ENCODE measurements at regions not wholly inside any gene's neighbourhood (a gene's known extent, or its start where the extent isn't known, plus 50 kb on each side); places are given as distances from the start of the nearest gene placed in this dataset.

GRCh38 chr10:59124187-59124586 is 52.3 kb upstream of the PHYHIPL start:
- in situ Hi-C loops (cut with MboI): no loop called here
- TF ChIP-seq BMI1 (IDR thresholded peaks at IDR 0.05; ENCODE audit: borderline replicate concordance) (no peak), CEBPZ (IDR thresholded peaks at IDR 0.05; ENCODE audit: low read depth, low read length) (no peak), MTA2 (IDR thresholded peaks at IDR 0.05; ENCODE audit: low read depth) (no peak), BCL11A (IDR thresholded peaks at IDR 0.05; ENCODE audit: low read depth, low read length) (no peak), STAT3 (IDR thresholded peaks at IDR 0.05; ENCODE audit: low read depth, low read length) (no peak), BHLHE40 (IDR thresholded peaks at IDR 0.05; ENCODE audit: borderline replicate concordance in 1 of 2, low read depth in 2 of 2, low read length in 1 of 2) (no peak), E2F4 (IDR thresholded peaks at IDR 0.05; ENCODE audit: low read depth, low read length) (no peak), SMAD5 (IDR thresholded peaks at IDR 0.05; ENCODE audit: low read depth) (no peak), USF2 (IDR thresholded peaks at IDR 0.05; ENCODE audit: borderline replicate concordance, low read depth, low read length) (no peak), ZBTB40 (IDR thresholded peaks at IDR 0.05; ENCODE audit: borderline replicate concordance) (no peak), SUPT20H (IDR thresholded peaks at IDR 0.05; ENCODE audit: borderline replicate concordance, control insufficient read depth, low read depth, low read length) (no peak), LARP7 (IDR thresholded peaks at IDR 0.05) (no peak), KDM1A (IDR thresholded peaks at IDR 0.05; ENCODE audit: borderline replicate concordance) (no peak)

More at GRCh38 chr10:59124187-59124586, 52.3 kb upstream of the PHYHIPL start:
- no peak for ATAC-seq
- Histone ChIP-seq H3K36me3 (ENCODE audit: control insufficient read depth in 2 of 2, insufficient read depth in 2 of 2, low read length in 1 of 2) (no peaks in the 10 kb centered on the region), H4K20me1 (ENCODE audit: control insufficient read depth, insufficient read depth) (no peaks in the 10 kb centered on the region), H3K27me3 (replicated peaks in 1 of 2; ENCODE audit: control insufficient read depth in 2 of 2, insufficient read depth in 2 of 2, low read length in 1 of 2) (no peaks in the 10 kb centered on the region), H3K9ac (ENCODE audit: control insufficient read depth, insufficient read depth, low read length) (no peak overlapping the region), H3K4me1 (ENCODE audit: control insufficient read depth, insufficient read depth, low read length) (no peaks in the 10 kb centered on the region; the same call in 1 of the 2 replicates), H3K9me3 (replicated peaks; ENCODE audit: control insufficient read depth, insufficient read depth, low read length) (no peaks in the 10 kb centered on the region; the same call in 2 of the 3 replicates), H3K4me3 (no peak overlapping the region), H3K79me2 (ENCODE audit: control insufficient read depth, insufficient read depth, low read length) (no peaks in the 10 kb centered on the region), H3K4me2 (ENCODE audit: control insufficient read depth, insufficient read depth) (no peak overlapping the region), H2AFZ (ENCODE audit: control insufficient read depth, low read depth, low read length) (no peak overlapping the region), H3K27ac (ENCODE audit: control insufficient read depth, insufficient read depth) (no peak overlapping the region)
- intact Hi-C loops (cut with micrococcal nuclease; ENCODE audit: unreplicated experiment): no loop called here
- FAIRE-seq: no peak
- ChIA-PET RAD21 (ENCODE audit: unreplicated experiment) (interaction anchor here (0.8 to 2.1 kb wide), 5 partner anchors 15 to 77 kb away, joined by 3 to 10 read pairs (median 3); no protein-coding TSS in a partner anchor), POLR2A (interaction anchor here (1.0 to 1.2 kb wide), 2 partner anchors 11 to 12 kb away, joined by 3 to 4 read pairs; no protein-coding TSS in a partner anchor), CTCF (interaction anchor here (0.9 to 2.5 kb wide), 4 partner anchors 10 to 156 kb away, joined by 3 to 9 read pairs (median 4); no protein-coding TSS in a partner anchor), SMC1A (ENCODE audit: uncharacterized antibody, unreplicated experiment) (interaction anchor here (0.8 to 2.2 kb wide), 11 partner anchors 10 to 172 kb away, joined by 3 to 6 read pairs (median 4); no protein-coding TSS in a partner anchor)
- 29% methylated on average over 3 of the region's 3 CpGs for WGBS (ENCODE audit: insufficient coverage, insufficient replicate concordance, low lambda C conversion rate, missing lambda C conversion rate)
- BruUV-seq (replicated peaks): no TSS peak
- no peak for DNase-seq (ENCODE audit: low read depth, low spot score)

Data from GM12878 (cell line).